NCI-H69 (cell line): ENCODE measurements at regions not wholly inside any gene's neighbourhood (a gene's known extent, or its start where the extent isn't known, plus 50 kb on each side); places are given as distances from the start of the nearest gene placed in this dataset.

ENCODE experiments used
- DNase-seq: peaks from one replicate; lab custom pipeline; 2025; lab: John Stamatoyannopoulos, UW

DNA sequence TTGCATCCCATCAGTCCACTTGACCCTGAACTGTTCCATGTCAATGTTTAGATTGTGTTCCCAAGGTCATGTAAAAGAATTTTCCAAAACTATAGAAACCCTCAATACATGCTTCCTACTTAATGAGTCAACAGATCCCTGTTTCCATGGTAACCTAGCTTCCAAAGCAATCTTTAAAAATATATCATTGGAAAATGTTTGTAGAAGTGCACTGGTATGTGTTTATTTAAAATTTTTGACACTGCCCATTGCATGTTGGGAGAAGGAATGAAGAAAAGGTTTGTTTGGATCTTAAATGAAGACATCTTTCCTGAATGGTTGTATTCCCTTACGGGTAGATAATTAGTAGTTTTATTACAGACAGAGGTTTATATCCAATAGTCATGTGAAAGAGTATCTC lies 345.3 kb downstream of the GABRG1 start:
- DNase-seq: no peak

DNA sequence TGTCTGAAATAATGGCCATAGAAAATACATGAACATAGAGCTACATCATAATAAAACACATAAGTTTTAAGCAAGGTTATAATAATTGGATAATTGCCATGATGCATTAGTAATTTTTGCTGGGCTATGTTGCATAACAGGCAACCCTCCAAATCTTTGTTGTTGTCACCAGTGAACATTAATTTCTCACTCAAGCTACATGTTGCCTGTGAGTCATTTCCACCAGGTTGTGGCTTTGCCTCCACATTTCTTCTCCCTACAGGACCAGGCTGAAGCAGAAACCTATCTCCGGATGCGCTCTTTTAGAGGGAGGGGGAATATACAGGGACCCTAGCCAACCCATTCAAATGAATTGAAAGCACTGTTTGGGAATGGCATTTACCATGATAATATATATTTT lies 347.7 kb downstream of the GABRG1 start:
- DNase-seq: no peak

DNA sequence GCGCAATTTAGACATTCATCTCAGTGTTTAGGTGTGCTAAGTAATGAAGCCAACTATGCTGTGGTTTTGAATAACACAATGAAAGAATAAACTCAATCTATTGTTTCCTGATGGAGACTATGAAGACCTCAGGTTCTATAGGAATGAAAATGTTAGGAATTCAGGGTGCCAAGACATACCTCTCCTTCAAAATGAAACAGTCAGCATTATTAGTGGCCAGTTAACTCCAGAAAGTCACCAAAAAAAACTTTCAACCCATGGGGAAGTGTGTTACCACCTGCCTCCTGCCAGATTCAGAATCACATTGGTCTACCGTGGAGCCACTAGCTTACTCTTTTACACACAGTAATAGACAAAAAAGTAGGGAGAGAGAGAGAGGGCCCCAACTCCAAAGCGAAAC lies 352.9 kb downstream of the GABRG1 start:
- no peak for DNase-seq

DNA sequence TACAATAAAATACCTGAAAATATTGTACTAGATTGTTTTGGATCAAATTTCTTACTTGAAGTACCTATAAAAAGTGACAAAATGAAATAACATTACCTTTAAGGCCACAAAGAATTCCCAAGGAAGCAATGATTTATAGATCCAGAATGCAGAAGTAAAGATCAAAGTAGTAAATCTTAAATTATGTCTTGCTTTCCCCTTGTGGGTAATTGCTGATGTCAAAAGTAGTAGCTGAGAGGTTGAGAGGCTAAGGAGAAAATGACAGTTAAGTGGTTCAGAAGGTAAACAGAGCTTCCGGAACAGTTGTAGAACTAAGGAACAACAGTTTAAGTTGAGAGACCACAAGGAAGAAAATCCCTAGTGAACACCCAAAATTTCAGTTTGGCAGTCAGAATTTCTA lies 358.3 kb downstream of the GABRG1 start:
- no peak for DNase-seq

DNA sequence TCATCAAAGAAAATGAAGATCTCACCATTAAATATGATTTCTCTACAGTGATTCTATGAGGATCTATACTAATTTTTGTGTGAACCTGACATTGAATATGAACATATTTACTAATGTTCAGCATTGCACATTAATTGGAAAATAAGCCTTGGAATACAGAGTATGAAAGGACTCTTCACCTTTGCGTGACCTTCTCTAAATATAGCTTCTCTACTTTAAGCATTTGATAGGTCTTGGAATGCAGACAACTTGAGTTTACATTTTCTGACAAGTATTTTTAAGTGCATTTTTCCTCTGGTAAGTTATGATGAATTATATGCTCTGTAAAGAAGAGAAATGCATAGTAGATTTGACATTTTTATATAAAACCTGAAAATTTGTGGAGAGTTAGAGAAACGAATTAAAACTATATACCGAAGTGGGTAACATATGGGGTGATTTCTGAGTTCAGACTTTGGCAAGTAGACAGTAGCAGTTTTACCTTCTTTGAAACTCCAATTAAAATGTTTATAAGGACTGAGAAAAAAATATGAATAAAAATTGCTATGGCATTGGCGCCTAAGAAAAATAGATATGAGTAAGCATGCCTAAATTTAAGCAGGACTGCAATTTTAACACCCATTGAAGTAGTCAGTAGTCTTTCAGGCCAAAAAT lies 371.9 kb downstream of the GABRG1 start:
- DNase-seq: no peak

DNA sequence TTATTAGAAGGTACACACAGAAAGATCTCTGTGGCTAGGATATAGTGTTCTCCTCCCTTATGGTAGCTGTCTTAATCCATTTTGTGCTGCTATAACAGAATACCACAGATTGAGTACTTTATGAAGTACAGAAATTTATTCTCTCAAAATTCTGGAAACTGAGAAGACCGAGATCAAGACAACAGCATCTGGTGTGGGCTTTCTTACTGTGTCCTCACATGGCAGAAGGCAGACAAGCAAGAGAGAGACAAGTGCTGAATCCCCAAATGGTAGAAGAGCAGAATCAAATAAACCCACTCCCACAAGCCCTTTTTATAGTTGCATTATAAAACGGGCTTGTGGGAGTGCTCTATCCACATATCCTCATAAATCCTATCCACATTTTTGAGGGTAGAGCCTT lies 373.1 kb downstream of the GABRG1 start:
- DNase-seq: no peak

DNA sequence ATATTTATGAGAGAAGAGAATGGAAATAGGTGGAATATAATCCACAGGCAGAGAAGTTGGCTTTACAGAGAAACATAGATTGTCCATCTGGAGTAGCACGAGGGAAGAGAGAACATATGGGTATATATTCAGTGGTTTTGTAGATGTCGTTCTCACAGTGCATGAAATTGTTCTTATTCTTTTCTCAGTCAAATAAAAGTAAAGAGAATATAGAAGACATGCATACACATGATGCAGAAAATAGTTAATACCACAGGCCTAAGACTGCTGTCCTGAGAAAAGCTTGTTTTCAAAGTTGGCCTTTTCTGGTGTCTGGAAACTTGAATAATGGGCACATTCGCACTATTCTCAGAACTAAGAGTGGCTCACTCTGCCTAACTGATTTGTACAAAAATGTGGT lies 378.1 kb downstream of the GABRG1 start:
- DNase-seq: no peak

DNA sequence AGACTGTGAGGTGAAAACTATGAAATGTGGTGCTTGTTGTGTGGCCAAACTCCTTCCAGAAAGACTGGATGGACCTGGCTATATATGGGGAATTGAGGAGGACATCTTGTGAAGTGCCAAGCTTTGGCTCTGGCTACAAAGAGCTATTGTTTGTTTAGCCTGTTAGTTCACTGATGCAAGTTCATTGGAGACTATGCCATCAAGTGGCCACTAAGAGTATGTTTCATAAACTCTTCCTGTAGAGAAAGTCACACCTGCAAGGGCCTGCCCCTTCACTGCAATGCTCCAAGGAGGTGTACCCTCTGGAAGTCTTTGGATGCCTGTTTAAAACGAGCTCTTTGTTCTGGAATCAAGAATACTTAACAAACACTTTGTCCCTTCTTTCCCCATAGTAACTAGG lies 382.0 kb downstream of the GABRG1 start:
- DNase-seq: no peak

DNA sequence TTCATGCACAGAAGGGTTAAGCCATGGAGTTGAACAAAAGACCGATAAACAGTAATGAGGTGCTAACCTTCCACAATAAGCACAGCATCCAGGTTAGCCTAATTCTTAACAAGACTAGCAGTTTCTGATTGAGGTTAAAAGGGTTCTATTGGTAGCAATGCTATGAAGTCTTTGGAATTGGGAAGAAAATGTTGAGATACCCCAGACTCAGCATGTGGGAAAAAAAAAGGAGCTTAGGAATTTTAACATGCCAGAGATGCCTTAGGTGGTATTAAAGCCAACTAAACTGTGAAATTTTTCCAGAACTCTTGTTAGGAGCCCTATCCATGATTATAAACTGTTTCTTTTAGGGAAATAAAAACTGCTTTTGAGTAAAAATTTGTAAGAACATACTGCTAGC lies 391.7 kb downstream of the GABRG1 start:
- no peak for DNase-seq

DNA sequence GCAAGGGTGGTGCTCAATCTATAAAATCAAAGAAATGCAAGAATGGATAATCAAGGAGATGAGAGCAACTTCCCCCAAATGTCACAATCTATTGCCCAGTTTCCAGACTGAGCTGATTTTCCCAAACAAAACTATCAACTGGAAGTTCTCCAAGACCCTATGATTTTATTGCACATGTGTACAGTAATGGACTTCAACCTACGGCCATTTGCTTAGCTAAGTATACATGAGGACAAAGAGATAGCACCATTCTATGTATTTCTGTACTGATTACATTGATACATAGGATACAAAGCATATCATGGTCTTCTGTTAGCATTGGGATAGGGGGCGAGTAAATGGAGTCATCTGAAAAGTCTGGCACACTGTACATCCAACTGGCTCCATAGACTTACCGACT lies 407.8 kb downstream of the GABRG1 start:
- no peak for DNase-seq

DNA sequence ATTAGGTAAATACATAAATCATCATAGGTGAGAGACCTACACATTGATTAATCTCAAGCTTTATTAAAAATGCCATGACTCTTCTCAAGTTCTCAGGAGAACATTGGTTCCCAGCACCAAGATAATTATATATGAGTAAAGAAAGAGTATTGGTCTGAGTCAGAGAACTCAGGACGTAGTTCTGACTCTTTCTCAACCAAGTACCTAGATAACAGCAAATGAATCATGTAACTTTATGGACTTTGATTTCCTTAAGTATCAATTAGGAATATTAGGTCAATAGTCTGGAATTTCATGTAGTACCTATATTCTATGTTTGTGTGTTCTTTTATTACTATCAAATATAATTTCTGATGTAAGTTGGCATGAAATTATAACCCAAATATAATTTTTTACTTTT lies 409.9 kb downstream of the GABRG1 start:
- no peak for DNase-seq

DNA sequence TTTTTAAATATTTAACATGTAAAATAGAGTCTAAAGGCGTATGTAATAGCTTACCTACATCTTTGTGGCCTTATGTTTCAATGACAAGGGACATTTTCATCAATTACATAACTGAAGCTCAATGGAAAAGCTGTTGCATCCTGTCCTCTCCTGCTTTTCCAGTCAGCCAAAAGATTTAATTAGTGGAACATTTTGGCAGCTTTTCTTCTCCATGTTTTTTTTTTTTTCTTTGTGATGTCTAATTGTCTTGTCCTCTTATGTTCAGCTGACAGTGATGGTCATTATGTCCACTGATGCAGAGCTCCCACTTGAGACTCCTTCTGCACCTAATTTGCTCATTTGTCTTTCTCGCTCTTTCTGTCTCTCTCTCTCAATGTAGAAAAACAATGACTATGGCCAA lies 422.2 kb downstream of the GABRG1 start:
- DNase-seq: no peak

DNA sequence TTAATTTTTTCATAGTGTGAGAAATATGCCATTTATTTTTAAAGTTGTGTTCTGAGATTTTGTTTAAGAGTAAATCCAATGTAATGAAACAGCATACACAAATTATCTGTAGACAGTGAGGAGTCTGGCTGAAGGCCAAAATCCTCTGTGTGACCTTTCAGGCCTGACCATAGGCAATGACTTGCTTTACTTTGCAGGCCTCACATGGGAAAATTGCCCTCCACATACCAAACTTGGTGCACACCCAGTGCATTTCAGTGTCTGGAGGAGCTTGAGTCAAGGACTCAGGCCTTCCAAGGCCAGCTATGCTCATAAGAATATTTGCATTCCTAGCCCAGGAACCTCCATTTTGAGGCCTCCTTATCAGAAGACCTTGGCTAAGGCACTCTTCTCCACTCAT lies 430.1 kb downstream of the GABRG1 start:
- no peak for DNase-seq

DNA sequence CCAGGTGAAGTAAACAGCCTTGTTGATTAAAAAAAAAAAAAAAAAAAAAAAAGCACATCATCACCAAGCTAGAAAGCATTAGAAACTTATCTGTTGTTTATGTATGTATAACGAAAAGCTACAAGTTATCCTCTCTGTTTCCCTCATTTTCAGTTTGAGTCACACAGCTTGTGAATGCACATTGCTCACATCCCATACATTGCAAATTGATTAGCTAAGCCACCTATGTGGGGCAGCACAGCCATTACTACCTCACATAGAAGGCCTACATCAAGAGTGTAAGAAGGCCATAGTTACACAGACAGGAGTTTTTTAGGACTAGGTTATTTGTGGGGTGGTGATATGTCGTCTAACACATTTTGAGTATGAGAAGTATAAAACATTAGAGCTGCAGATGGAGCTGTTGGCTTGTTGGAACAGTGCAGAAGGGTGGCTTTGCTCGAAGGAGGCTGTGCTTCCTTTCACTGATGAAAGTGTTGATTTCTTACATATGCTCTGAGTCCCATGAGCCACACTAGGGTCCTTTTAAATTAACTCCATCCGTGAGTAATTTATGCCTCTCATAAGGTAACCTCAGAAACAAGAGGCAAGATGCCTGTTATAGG lies 431.6 kb downstream of the GABRG1 start:
- DNase-seq: no peak

DNA sequence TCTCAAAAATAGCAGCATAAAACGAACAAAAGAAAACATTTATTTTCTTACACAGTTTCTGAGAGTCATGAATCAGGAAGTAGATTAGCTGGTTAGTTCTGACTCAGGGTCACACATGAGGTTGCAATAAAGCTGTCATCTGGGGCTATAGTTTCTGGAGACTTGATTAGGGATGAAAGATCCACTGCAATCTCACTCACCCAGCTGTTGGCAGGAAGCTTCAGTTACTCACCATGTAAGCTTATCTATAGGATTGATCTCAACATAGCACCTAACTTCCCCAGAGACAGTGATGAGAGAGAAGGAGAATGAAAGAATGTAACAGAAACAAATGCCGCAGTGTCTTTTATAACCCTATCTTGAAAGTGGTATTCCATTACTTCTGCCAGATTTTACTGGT lies 435.5 kb downstream of the GABRG1 start:
- no peak for DNase-seq

DNA sequence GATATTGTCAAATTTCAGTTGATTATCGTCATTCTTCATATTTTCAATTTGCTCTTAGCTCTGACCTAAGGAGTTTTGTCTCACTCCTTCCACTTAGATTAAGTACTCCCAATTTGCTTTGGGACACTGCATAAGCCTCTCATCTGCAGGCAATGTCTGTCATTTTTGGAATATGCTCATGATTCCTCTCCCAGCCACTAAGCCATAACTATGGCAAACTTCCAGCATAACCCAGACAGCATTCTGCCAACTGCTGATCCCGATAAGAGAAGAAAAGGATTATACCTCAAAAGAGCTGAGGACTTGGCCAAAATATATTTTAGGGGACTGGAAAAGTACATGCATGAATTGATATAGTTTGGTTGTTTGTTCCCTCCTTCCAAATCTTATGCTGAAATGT lies 444.4 kb downstream of the GABRG1 start:
- no peak for DNase-seq

DNA sequence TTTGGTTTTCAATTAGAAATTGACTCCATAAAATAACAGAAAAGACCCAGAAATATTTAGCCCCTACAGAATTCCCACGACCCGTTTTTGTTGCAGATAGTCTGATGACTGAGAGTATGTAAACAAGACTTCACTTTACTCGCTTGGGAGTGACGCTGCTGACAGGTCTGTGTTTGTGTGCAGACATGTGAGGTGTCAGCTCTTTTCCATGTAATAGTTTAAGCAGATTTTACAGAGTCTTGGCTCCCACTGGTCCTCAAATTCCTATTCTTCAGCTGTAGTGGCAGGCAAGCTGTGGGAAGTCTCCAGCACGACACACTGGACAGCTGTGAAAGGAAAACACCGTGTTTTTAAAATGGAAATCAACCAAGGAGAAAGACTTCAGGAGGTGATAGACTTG lies 455.7 kb downstream of the GABRG1 start:
- DNase-seq: no peak

DNA sequence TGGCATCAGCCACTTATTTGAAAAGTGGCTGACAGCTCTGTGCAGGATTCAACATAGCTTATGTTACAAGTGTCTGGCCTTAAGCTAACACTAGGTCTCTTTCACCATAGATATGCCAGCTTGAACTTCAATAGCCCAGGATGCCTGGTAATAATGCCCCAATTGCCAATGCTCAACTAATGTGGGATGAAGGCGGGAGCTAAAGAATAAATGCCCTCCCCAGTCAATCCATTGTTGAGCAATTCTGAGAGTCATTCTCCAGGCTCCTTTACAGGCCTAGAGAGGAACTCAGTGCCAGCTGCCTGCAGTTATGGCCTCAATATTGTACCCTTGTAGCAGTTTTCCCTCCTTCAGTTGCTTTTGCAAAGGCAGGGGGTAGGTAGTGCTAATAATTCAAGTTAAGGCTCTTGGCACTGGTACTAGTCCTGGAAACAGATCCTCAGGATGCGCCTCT lies 460.2 kb downstream of the GABRG1 start:
- no peak for DNase-seq

DNA sequence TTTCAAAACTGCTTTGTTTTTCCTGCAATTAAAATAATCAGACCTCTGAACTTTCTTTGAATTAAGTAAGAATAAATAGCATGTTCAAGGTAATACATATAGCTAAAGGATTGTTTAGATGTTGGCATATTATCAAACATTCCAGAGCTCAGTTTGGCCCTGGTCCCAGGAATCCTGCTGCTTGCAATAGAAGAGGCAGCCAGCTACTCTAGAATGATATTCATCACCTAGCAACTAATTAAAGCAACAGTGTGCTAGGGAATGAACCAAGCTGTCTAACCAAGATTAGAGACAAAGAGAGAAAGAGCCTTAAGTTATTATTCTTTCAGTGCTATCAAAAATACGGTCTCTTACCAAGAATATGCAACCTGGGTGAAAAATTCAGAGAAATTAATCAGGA lies 460.9 kb downstream of the GABRG1 start:
- peak; percentile 5 for DNase-seq

DNA sequence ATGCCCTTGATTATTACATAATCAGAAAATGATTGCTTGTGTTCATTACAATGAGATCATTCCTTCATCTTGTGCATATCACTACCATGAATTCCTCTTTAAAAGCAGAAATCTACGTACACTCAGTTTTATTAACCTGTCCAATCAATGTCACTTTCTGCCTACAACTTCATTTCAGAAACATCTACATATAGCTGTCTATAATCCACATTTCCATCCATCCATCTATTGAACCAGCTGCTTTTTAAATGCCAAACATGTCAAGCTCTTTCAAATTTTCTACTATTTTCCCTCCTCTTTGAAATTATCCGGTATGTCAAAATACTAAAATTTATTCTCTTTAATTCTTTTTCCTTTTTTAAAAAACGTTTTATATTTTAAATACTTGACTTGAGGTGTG lies 462.0 kb downstream of the GABRG1 start:
- no peak for DNase-seq

DNA sequence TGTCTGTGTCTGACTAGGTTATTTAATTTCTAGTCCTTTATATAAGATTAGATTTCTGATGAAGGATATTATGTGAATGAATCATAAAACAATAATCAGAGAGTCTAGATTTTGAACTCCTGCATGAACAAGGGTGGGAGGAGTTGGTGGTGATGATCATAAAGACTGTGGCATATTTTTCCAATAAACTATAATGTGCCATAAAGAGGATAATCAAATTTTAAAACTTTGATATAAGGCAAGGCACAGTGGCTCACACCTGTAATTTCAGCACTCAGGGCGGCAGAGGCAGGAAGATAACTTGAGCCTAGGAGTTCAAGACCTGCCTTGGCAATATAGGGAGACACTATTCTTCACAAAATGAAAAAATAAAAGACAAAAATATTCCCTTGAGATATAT lies 473.3 kb downstream of the GABRG1 start:
- DNase-seq: no peak

DNA sequence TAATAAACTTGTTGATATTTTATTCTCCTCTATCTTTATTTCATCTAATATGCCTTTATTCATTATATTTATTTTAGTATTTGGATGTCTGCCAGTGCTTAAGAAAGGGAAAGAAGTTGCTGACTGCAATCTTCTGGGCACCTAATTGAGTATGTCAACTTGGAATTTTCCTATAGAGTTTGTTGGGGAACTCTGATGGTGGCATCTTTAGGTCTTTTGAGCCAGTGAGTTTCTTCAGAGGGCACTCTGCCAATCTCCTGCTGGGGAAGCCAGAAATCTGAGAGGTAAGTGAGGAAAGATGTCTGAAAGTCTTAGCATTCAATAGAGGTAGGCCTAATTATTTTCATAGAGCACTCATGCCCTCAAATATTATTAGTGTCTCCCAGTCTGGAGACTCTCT lies 475.0 kb downstream of the GABRG1 start:
- no peak for DNase-seq

DNA sequence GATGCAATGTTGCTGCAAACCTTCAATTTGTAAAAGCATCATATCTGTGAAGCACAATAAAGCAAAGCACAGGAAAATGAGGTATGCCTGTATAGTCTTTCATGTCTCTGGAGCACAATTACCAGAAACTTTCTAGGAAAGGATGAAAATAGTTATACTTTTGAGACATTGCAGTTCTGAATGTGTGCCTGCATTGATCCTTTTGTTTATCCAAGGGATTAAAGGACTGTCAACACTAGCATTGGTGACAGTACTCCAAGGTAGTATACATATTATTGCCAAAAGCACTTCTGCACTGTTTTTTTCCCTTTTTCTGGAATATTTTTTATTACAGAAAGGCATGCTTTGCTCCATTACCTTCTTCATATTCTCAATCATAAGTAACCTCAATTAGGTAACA lies 476.0 kb downstream of the GABRG1 start:
- DNase-seq: no peak

DNA sequence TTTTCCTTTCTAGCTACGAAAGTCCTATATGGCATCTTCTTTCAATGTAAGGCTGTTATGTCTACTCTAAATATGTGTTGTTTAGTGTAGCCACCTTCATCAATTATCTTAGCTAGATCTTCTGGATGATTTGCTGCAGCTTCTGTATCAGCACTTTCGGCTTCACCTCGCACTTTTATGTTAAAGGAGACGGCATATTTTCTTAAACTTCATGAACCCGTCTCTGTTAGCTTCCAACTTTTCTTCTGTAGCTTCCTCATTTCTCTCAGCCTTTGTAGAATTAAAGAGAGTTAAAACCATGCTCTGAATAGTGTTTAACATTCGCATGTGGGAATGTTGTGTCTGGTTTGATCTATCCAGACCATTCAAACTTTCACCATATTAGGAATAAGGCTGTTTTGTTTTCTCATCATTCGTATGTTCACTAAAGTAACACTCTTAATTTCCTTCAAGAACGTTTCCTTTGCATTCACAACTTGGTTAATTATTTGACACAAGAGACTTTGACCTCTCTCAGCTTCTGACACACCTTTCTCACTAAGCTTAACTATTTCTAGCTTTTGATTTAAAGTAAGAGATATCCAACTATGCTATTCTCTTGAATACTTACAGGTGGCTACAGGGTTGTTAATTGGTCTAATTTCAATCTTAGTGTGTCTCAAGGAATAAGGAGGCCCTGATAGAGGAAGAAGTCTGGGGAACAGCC lies 476.8 kb downstream of the GABRG1 start:
- no peak for DNase-seq
